ENCODE measurements at regions not wholly inside any gene's neighbourhood (a gene's known extent, or its start where the extent isn't known, plus 50 kb on each side); places are given as distances from the start of the nearest gene placed in this dataset.

- H3K27me3 Mint-ChIP-seq = no peaks in the 10 kb centered on the region
- H3K9me3 Mint-ChIP-seq = peaks cover 27% of the 10 kb centered on the region
- no peak overlapping the region for H3K4me3 Mint-ChIP-seq
- H3K36me3 Mint-ChIP-seq = peaks cover 9% of the 10 kb centered on the region
- H3K27ac Mint-ChIP-seq = no peak overlapping the region
- DNase-seq (ENCODE audit: low spot score) (no peak), ATAC-seq (no peak)
- no peaks in the 10 kb centered on the region for H3K4me1 Mint-ChIP-seq (ENCODE audit: low read depth in 2 of 2)
These were observed 676.6 kb downstream of the NSUN3 start for GRCh38 chr3:94739420-94739819.

- ATAC-seq (no peak), DNase-seq (ENCODE audit: low spot score) (no peak)
- Mint-ChIP-seq H3K4me3 (no peak overlapping the region), H3K9me3 (peaks cover 27% of the 10 kb centered on the region), H3K4me1 (ENCODE audit: low read depth in 2 of 2) (no peaks in the 10 kb centered on the region), H3K36me3 (peaks cover 13% of the 10 kb centered on the region), H3K27ac (no peak overlapping the region), H3K27me3 (no peaks in the 10 kb centered on the region)
These were observed 695.9 kb downstream of the NSUN3 start for GRCh38 chr3:94758751-94759150.

- DNase-seq (ENCODE audit: low spot score) (no peak), ATAC-seq (no peak)
- Mint-ChIP-seq H3K36me3 (no peaks in the 10 kb centered on the region), H3K27ac (no peak overlapping the region), H3K4me1 (ENCODE audit: low read depth in 2 of 2) (no peaks in the 10 kb centered on the region), H3K4me3 (no peak overlapping the region), H3K27me3 (no peaks in the 10 kb centered on the region), H3K9me3 (peaks cover 16% of the 10 kb centered on the region)
These were observed 709.5 kb downstream of the NSUN3 start for GRCh38 chr3:94772402-94772801.

GRCh38 chr3:94775746-94776145 lies 712.9 kb downstream of the NSUN3 start:
- Mint-ChIP-seq H3K36me3 (no peaks in the 10 kb centered on the region), H3K9me3 (peaks cover 22% of the 10 kb centered on the region), H3K27me3 (no peaks in the 10 kb centered on the region), H3K27ac (no peak overlapping the region), H3K4me3 (no peak overlapping the region), H3K4me1 (ENCODE audit: low read depth in 2 of 2) (no peaks in the 10 kb centered on the region)
- DNase-seq (ENCODE audit: low spot score) (no peak), ATAC-seq (no peak)

GRCh38 chr3:94776401-94776915 lies 713.6 kb downstream of the NSUN3 start:
- Mint-ChIP-seq H3K9me3 (peaks cover 18% of the 10 kb centered on the region), H3K4me1 (ENCODE audit: low read depth in 2 of 2) (no peaks in the 10 kb centered on the region), H3K36me3 (no peaks in the 10 kb centered on the region), H3K27ac (no peak overlapping the region), H3K27me3 (no peaks in the 10 kb centered on the region), H3K4me3 (no peak overlapping the region)
- no peak for DNase-seq (ENCODE audit: low spot score)
- no peak for ATAC-seq

GRCh38 chr3:94778289-94778688 lies 715.4 kb downstream of the NSUN3 start:
- ATAC-seq = no peak
- Mint-ChIP-seq H3K36me3 (no peaks in the 10 kb centered on the region), H3K4me1 (ENCODE audit: low read depth in 2 of 2) (no peaks in the 10 kb centered on the region)

GRCh38 chr3:94778814-94779494 lies 716.1 kb downstream of the NSUN3 start:
- Mint-ChIP-seq H3K4me1 (ENCODE audit: low read depth in 2 of 2) (no peaks in the 10 kb centered on the region), H3K27me3 (no peaks in the 10 kb centered on the region), H3K4me3 (no peak overlapping the region), H3K36me3 (no peaks in the 10 kb centered on the region), H3K27ac (no peak overlapping the region), H3K9me3 (peaks cover 11% of the 10 kb centered on the region)
- no peak for ATAC-seq
- no peak for DNase-seq (ENCODE audit: low spot score)

More at GRCh38 chr3:94778289-94778688, 715.4 kb downstream of the NSUN3 start:
- H3K4me3 Mint-ChIP-seq = no peak overlapping the region
- no peak overlapping the region for H3K27ac Mint-ChIP-seq
- H3K27me3 Mint-ChIP-seq = no peaks in the 10 kb centered on the region
- H3K9me3 Mint-ChIP-seq = peaks cover 11% of the 10 kb centered on the region
- no peak for DNase-seq (ENCODE audit: low spot score)

- no peak for ATAC-seq
- Mint-ChIP-seq H3K27ac (no peak overlapping the region), H3K4me1 (ENCODE audit: low read depth in 2 of 2) (no peaks in the 10 kb centered on the region), H3K36me3 (no peaks in the 10 kb centered on the region), H3K27me3 (no peaks in the 10 kb centered on the region), H3K4me3 (no peak overlapping the region), H3K9me3 (peaks cover 11% of the 10 kb centered on the region)
- DNase-seq (ENCODE audit: low spot score) = no peak
These were observed 716.8 kb downstream of the NSUN3 start for GRCh38 chr3:94779699-94780098.

GRCh38 chr3:94784274-94784673 lies 721.4 kb downstream of the NSUN3 start:
- Mint-ChIP-seq H3K36me3 (no peaks in the 10 kb centered on the region), H3K27me3 (no peaks in the 10 kb centered on the region), H3K4me1 (ENCODE audit: low read depth in 2 of 2) (no peaks in the 10 kb centered on the region), H3K27ac (no peak overlapping the region), H3K9me3 (peaks cover under 1% of the 10 kb centered on the region), H3K4me3 (no peak overlapping the region)
- DNase-seq (ENCODE audit: low spot score) (no peak), ATAC-seq (no peak)

- Mint-ChIP-seq H3K9me3 (no peaks in the 10 kb centered on the region), H3K4me1 (ENCODE audit: low read depth in 2 of 2) (no peaks in the 10 kb centered on the region), H3K27ac (no peak overlapping the region), H3K27me3 (no peaks in the 10 kb centered on the region), H3K4me3 (no peak overlapping the region), H3K36me3 (no peaks in the 10 kb centered on the region)
- ATAC-seq = no peak
- DNase-seq (ENCODE audit: low spot score) = no peak
These were observed 724.2 kb downstream of the NSUN3 start for GRCh38 chr3:94787066-94787465.

GRCh38 chr3:94787734-94788270 lies 724.9 kb downstream of the NSUN3 start:
- Mint-ChIP-seq H3K27ac (no peak overlapping the region), H3K27me3 (no peaks in the 10 kb centered on the region), H3K36me3 (no peaks in the 10 kb centered on the region), H3K9me3 (no peaks in the 10 kb centered on the region), H3K4me3 (no peak overlapping the region), H3K4me1 (ENCODE audit: low read depth in 2 of 2) (no peaks in the 10 kb centered on the region)
- ATAC-seq = no peak
- no peak for DNase-seq (ENCODE audit: low spot score)

GRCh38 chr3:94794563-94794962 lies 731.7 kb downstream of the NSUN3 start:
- no peak for DNase-seq (ENCODE audit: low spot score)
- H3K27ac Mint-ChIP-seq = no peak overlapping the region
- H3K9me3 Mint-ChIP-seq = peaks cover 5% of the 10 kb centered on the region
- no peaks in the 10 kb centered on the region for H3K36me3 Mint-ChIP-seq
- no peak overlapping the region for H3K4me3 Mint-ChIP-seq
- no peaks in the 10 kb centered on the region for H3K4me1 Mint-ChIP-seq (ENCODE audit: low read depth in 2 of 2)
- no peaks in the 10 kb centered on the region for H3K27me3 Mint-ChIP-seq
- no peak for ATAC-seq

- ATAC-seq = no peak
- Mint-ChIP-seq H3K4me1 (ENCODE audit: low read depth in 2 of 2) (no peaks in the 10 kb centered on the region), H3K36me3 (peaks cover 6% of the 10 kb centered on the region), H3K27me3 (no peaks in the 10 kb centered on the region), H3K27ac (no peak overlapping the region), H3K9me3 (peaks cover 7% of the 10 kb centered on the region), H3K4me3 (no peak overlapping the region)
- DNase-seq (ENCODE audit: low spot score) = no peak
These were observed 736.7 kb downstream of the NSUN3 start for GRCh38 chr3:94799420-94800060.

GRCh38 chr3:94811836-94812235 lies 749.0 kb downstream of the NSUN3 start:
- ATAC-seq = no peak
- H3K4me1 Mint-ChIP-seq (ENCODE audit: low read depth in 2 of 2) = no peaks in the 10 kb centered on the region
- no peaks in the 10 kb centered on the region for H3K27me3 Mint-ChIP-seq
- H3K27ac Mint-ChIP-seq = no peak overlapping the region
- no peak for DNase-seq (ENCODE audit: low spot score)
- H3K36me3 Mint-ChIP-seq = no peaks in the 10 kb centered on the region
- H3K9me3 Mint-ChIP-seq = peaks cover 14% of the 10 kb centered on the region
- H3K4me3 Mint-ChIP-seq = no peak overlapping the region
